ENCODE measurements at regions not wholly inside any gene's neighbourhood (a gene's known extent, or its start where the extent isn't known, plus 50 kb on each side); places are given as distances from the start of the nearest gene placed in this dataset.

GRCh38 chr6:87807475-87807874 lies 105.4 kb upstream of the AKIRIN2 start:
- TF ChIP-seq EZH2 (IDR thresholded peaks at IDR 0.05; ENCODE audit: insufficient read depth, poor library complexity, severe bottlenecking) (no peak), EZH2phosphoT487 (IDR thresholded peaks at IDR 0.05; ENCODE audit: insufficient read depth, low read depth) (no peak)

All from GM23248 (cell line).